ENCODE measurements at regions not wholly inside any gene's neighbourhood (a gene's known extent, or its start where the extent isn't known, plus 50 kb on each side); places are given as distances from the start of the nearest gene placed in this dataset.

- CTCF ChIA-PET = interaction anchor here (0.7 to 1.2 kb wide), 3 partner anchors 21 to 151 kb away, joined by 3 to 4 read pairs (median 3); no protein-coding TSS in a partner anchor
- DNase-seq (ENCODE audit: extremely low spot score) = no peak
Measured at GRCh38 chr18:47604021-47604420, 326.4 kb downstream of the SMAD2 start.

GRCh38 chr18:47603158-47603557, 327.3 kb downstream of the SMAD2 start:
- ChIA-PET POLR2A (no interaction called here), CTCF (interaction anchor here (1.2 kb wide), 1 partner anchor 145 kb away, joined by 4 read pairs; no protein-coding TSS in a partner anchor)
- DNase-seq (ENCODE audit: extremely low spot score) = no peak
- no peak for TF ChIP-seq CTCF (IDR thresholded peaks at IDR 0.05; ENCODE audit: control extremely low read depth, extremely low read depth, low read depth, missing control alignments)

More at GRCh38 chr18:47604021-47604420, 326.4 kb downstream of the SMAD2 start:
- POLR2A ChIA-PET = no interaction called here
- no peak for TF ChIP-seq CTCF (IDR thresholded peaks at IDR 0.05; ENCODE audit: control extremely low read depth, extremely low read depth, low read depth, missing control alignments)

GRCh38 chr18:47602273-47602897, 328.1 kb downstream of the SMAD2 start:
- ChIA-PET POLR2A (no interaction called here), CTCF (no interaction called here)
- DNase-seq (ENCODE audit: extremely low spot score) = no peak
- TF ChIP-seq CTCF (IDR thresholded peaks at IDR 0.05; ENCODE audit: control extremely low read depth, extremely low read depth, low read depth, missing control alignments) = no peak

GRCh38 chr18:47601581-47602272, 328.7 kb downstream of the SMAD2 start:
- CTCF ChIA-PET = interaction anchor here (2.0 kb wide), 1 partner anchor 147 kb away, joined by 12 read pairs; no protein-coding TSS in a partner anchor
- no peak for TF ChIP-seq CTCF (IDR thresholded peaks at IDR 0.05; ENCODE audit: control extremely low read depth, extremely low read depth, low read depth, missing control alignments)
- POLR2A ChIA-PET = no interaction called here
- no peak for DNase-seq (ENCODE audit: extremely low spot score)

GRCh38 chr18:47595831-47596501, 334.5 kb downstream of the SMAD2 start:
- TF ChIP-seq CTCF (IDR thresholded peaks at IDR 0.05; ENCODE audit: control extremely low read depth, extremely low read depth, low read depth, missing control alignments) = peak; percentile 70
- peak; percentile 65 for DNase-seq (ENCODE audit: extremely low spot score)
- CTCF ChIA-PET = interaction anchor here (0.6 to 5.2 kb wide), 13 partner anchors 8 to 386 kb away, joined by 3 to 79 read pairs (median 4); no protein-coding TSS in a partner anchor
- POLR2A ChIA-PET = no interaction called here

- TF ChIP-seq CTCF (IDR thresholded peaks at IDR 0.05; ENCODE audit: control extremely low read depth, extremely low read depth, low read depth, missing control alignments) = no peak
- DNase-seq (ENCODE audit: extremely low spot score) = no peak
- CTCF ChIA-PET = interaction anchor here (1.3 to 5.2 kb wide), 3 partner anchors 152 to 379 kb away, joined by 3 to 79 read pairs (median 3); no protein-coding TSS in a partner anchor
- POLR2A ChIA-PET = no interaction called here
Measured at GRCh38 chr18:47594621-47595086, 335.8 kb downstream of the SMAD2 start.
